Kidney epithelial cell (primary cell): ENCODE measurements at regions not wholly inside any gene's neighbourhood (a gene's known extent, or its start where the extent isn't known, plus 50 kb on each side); places are given as distances from the start of the nearest gene placed in this dataset.

ENCODE experiments used
- DNase-seq: peaks from one replicate; pipeline ENCODE4 v3.0.0-alpha.2; 2010; ENCODE audit warnings: low read depth
- H3K27me3 ChIP-seq: 2 replicates; pipeline ENCODE4 v1.6.0; 2011; ENCODE audit warnings: low read length; ENCODE audit not compliant: control insufficient read depth, insufficient read depth
- H3K36me3 ChIP-seq: 2 replicates; pipeline ENCODE4 v1.5.1; 2011; ENCODE audit warnings: low read length; ENCODE audit not compliant: control insufficient read depth, insufficient read depth
- H3K4me3 ChIP-seq: 2 replicates; pipeline ENCODE4 v1.5.1; 2011; ENCODE audit warnings: low read depth, mild to moderate bottlenecking, control low read depth, low read length
- CTCF ChIP-seq: IDR thresholded peaks from 2 replicates; pipeline ENCODE4 v1.5.1; 2011; ENCODE audit warnings: mild to moderate bottlenecking, moderate library complexity, low read length, control low read depth, inconsistent platforms; ENCODE audit not compliant: insufficient read depth, poor library complexity, severe bottlenecking

GRCh38 chr9:88215196-88216125 lies 77.2 kb upstream of the SPATA31C2 start:
- no peak overlapping the region for H3K4me3 ChIP-seq
- no peaks in the 10 kb centered on the region for H3K27me3 ChIP-seq
- no peaks in the 10 kb centered on the region for H3K36me3 ChIP-seq
- no peak for TF ChIP-seq CTCF
- no peak for DNase-seq

- H3K4me3 ChIP-seq, result no peak overlapping the region
- no peaks in the 10 kb centered on the region for H3K36me3 ChIP-seq
- no peak for TF ChIP-seq CTCF
- no peak for DNase-seq
- H3K27me3 ChIP-seq, result no peaks in the 10 kb centered on the region
Observed at GRCh38 chr9:88202321-88202720, 64.0 kb upstream of the SPATA31C2 start.

- Histone ChIP-seq H3K36me3 (no peaks in the 10 kb centered on the region), H3K4me3 (no peak overlapping the region), H3K27me3 (no peaks in the 10 kb centered on the region)
- DNase-seq, result no peak
- no peak for TF ChIP-seq CTCF
Observed at GRCh38 chr9:88198341-88198807, 60.1 kb upstream of the SPATA31C2 start.

GRCh38 chr9:88197781-88198340 lies 59.6 kb upstream of the SPATA31C2 start:
- H3K27me3 ChIP-seq, result no peaks in the 10 kb centered on the region
- TF ChIP-seq CTCF, result no peak
- no peaks in the 10 kb centered on the region for H3K36me3 ChIP-seq
- no peak overlapping the region for H3K4me3 ChIP-seq
- no peak for DNase-seq

GRCh38 chr9:88197016-88197415 lies 58.7 kb upstream of the SPATA31C2 start:
- Histone ChIP-seq H3K36me3 (no peaks in the 10 kb centered on the region), H3K4me3 (no peak overlapping the region), H3K27me3 (no peaks in the 10 kb centered on the region)
- no peak for TF ChIP-seq CTCF
- DNase-seq, result no peak
